ENCODE measurements at regions not wholly inside any gene's neighbourhood (a gene's known extent, or its start where the extent isn't known, plus 50 kb on each side); places are given as distances from the start of the nearest gene placed in this dataset.
"Not testable (repeated sequence)": the region's sequence is repeated elsewhere in the genome, so short reads cannot be mapped to it uniquely, and the experiment has no call there.

GRCh38 chr13:85597790-85598500 lies 201.3 kb downstream of the SLITRK6 start:
- DNase-seq: no peak

- no peak for DNase-seq
These were observed 207.0 kb downstream of the SLITRK6 start for GRCh38 chr13:85592211-85592610.

GRCh38 chr13:85590231-85590931 lies 208.8 kb downstream of the SLITRK6 start:
- DNase-seq: no peak

- DNase-seq: no peak
These were observed 210.2 kb downstream of the SLITRK6 start for GRCh38 chr13:85589021-85589420.

GRCh38 chr13:85588359-85588758 lies 210.9 kb downstream of the SLITRK6 start:
- DNase-seq: no peak

GRCh38 chr13:85586856-85587255 lies 212.4 kb downstream of the SLITRK6 start:
- DNase-seq: no peak

- DNase-seq: no peak
These were observed 212.8 kb downstream of the SLITRK6 start for GRCh38 chr13:85586422-85586831.

- no peak for DNase-seq
These were observed 216.3 kb downstream of the SLITRK6 start for GRCh38 chr13:85582890-85583289.

- no peak for DNase-seq
These were observed 224.1 kb downstream of the SLITRK6 start for GRCh38 chr13:85575110-85575509.

- DNase-seq: no peak
These were observed 231.3 kb downstream of the SLITRK6 start for GRCh38 chr13:85567909-85568308.

GRCh38 chr13:85565652-85566051 lies 233.6 kb downstream of the SLITRK6 start:
- no peak for DNase-seq

GRCh38 chr13:85564598-85564997 lies 234.6 kb downstream of the SLITRK6 start:
- DNase-seq: no peak

GRCh38 chr13:85562282-85562681 lies 236.9 kb downstream of the SLITRK6 start:
- no peak for DNase-seq

- DNase-seq: no peak
These were observed 241.3 kb downstream of the SLITRK6 start for GRCh38 chr13:85557691-85558467.

- DNase-seq: no peak
These were observed 248.2 kb downstream of the SLITRK6 start for GRCh38 chr13:85551012-85551411.

- DNase-seq: peak; percentile 39
These were observed 249.4 kb downstream of the SLITRK6 start for GRCh38 chr13:85549819-85550218.

- DNase-seq: not testable (repeated sequence)
These were observed 250.4 kb downstream of the SLITRK6 start for GRCh38 chr13:85548845-85549244.

GRCh38 chr13:85545771-85546170 lies 253.4 kb downstream of the SLITRK6 start:
- peak; percentile 47 for DNase-seq

GRCh38 chr13:85544756-85545155 lies 254.5 kb downstream of the SLITRK6 start:
- DNase-seq: no peak

- no peak for DNase-seq
These were observed 256.1 kb downstream of the SLITRK6 start for GRCh38 chr13:85543144-85543543.

GRCh38 chr13:85541476-85541875 lies 257.7 kb downstream of the SLITRK6 start:
- DNase-seq: no peak

- DNase-seq: no peak
These were observed 260.3 kb downstream of the SLITRK6 start for GRCh38 chr13:85538957-85539356.

- DNase-seq: no peak
These were observed 261.6 kb downstream of the SLITRK6 start for GRCh38 chr13:85537601-85538000.

- no peak for DNase-seq
These were observed 262.5 kb downstream of the SLITRK6 start for GRCh38 chr13:85536706-85537105.
